Spleen (tissue), 7 donors: ENCODE measurements at regions not wholly inside any gene's neighbourhood (a gene's known extent, or its start where the extent isn't known, plus 50 kb on each side); places are given as distances from the start of the nearest gene placed in this dataset.

Source experiments
- POLR2A ChIP-seq, 3 donors: fragments of 450-650 bp; IDR thresholded peaks; one replicate each; pipeline ENCODE4 v1.5.1; 2017; ENCODE audit warnings: antibody characterized with exemption in 3 of 3, mild to moderate bottlenecking in 1 of 3
- POLR2AphosphoS5 ChIP-seq, 3 donors: sonication (generic); formaldehyde crosslinking; IDR thresholded peaks; one replicate each; pipeline ENCODE4 v1.5.1; 2017; ENCODE audit warnings: antibody characterized with exemption in 3 of 3
- TF ChIP-seq, protein P1 (sequence below), 11 experiments: fragments of 200-600 bp in 7 of 11; fragments of 450-650 bp in 4 of 11; sonication (generic) in 4 of 11; IDR thresholded peaks in 8 of 11; conservative IDR thresholded peaks in 3 of 11; 1 replicate in 7 of 11; 2 replicates in 4 of 11; pipeline versions ENCODE4 v1.4.0 to v1.8.0; 2016 to 2021; ENCODE audit warnings: antibody characterized with exemption in 11 of 11, inconsistent platforms in 4 of 11, mild to moderate bottlenecking in 1 of 11
- donor health status: DM: no; HTN: no; CAD: no; lungs with moderate emphysema.
- donor health status: DM: no; HTN: no; CAD: no.
- donor health status: DM: no; HTN: no; CAD: no.

DNA sequence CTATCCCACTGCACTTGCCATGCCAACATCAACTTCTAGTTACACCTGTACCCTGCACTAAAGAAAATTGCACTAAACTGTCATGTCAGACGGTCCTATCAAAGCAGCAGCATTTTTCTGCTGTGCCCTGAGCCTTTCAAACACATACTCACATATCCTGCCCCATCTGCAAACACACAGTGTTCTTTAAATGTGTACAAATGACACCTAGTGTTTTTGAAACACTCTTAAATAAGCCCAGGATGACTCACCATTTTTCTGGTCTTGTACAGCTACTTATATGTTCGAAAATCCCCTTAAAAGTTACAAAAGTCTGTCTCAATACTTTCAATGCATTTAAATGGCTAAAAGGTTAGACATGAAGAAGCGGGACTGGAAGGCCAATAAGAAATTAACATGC, 346.7 kb upstream of the PPARGC1A start:
- TF ChIP-seq, protein P1, sequence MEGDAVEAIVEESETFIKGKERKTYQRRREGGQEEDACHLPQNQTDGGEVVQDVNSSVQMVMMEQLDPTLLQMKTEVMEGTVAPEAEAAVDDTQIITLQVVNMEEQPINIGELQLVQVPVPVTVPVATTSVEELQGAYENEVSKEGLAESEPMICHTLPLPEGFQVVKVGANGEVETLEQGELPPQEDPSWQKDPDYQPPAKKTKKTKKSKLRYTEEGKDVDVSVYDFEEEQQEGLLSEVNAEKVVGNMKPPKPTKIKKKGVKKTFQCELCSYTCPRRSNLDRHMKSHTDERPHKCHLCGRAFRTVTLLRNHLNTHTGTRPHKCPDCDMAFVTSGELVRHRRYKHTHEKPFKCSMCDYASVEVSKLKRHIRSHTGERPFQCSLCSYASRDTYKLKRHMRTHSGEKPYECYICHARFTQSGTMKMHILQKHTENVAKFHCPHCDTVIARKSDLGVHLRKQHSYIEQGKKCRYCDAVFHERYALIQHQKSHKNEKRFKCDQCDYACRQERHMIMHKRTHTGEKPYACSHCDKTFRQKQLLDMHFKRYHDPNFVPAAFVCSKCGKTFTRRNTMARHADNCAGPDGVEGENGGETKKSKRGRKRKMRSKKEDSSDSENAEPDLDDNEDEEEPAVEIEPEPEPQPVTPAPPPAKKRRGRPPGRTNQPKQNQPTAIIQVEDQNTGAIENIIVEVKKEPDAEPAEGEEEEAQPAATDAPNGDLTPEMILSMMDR (IDR thresholded peaks at IDR 0.05 in 8 of 11, conservative IDR thresholded peaks at IDR 0.05 in 3 of 11), result no peak
- TF ChIP-seq POLR2A (IDR thresholded peaks at IDR 0.05), result no peak
- TF ChIP-seq POLR2AphosphoS5 (IDR thresholded peaks at IDR 0.05), result no peak
